ENCODE measurements at regions not wholly inside any gene's neighbourhood (a gene's known extent, or its start where the extent isn't known, plus 50 kb on each side); places are given as distances from the start of the nearest gene placed in this dataset.

DNA sequence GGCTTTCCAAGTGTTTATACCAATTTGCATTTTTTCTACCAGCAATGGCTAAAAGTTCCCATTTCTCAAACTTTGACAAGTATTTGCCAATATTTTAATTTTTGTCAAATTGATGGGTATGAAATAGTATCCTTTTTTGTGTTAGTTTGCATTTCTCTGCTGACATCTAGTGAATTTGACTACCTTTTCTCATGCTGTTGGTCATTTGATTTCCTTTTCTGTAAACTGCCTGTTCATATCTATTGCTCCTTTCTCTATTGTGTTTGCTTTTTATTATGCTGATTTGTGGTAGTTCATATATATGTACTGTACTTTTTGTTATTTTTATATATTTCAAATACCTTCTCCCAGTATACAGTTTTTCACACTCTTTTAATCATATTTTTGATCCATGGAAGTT is 149.4 kb downstream of the PMAIP1 start:
- H3K4me3 ChIP-seq (replicated peaks; ENCODE audit: low read depth, low read length), result no peak overlapping the region
- no peaks in the 10 kb centered on the region for H3K27me3 ChIP-seq (replicated peaks; ENCODE audit: control insufficient read depth, insufficient read depth, low read length)
- no peak for DNase-seq (ENCODE audit: extremely low read depth, insufficient read length)
- TF ChIP-seq, protein P1, sequence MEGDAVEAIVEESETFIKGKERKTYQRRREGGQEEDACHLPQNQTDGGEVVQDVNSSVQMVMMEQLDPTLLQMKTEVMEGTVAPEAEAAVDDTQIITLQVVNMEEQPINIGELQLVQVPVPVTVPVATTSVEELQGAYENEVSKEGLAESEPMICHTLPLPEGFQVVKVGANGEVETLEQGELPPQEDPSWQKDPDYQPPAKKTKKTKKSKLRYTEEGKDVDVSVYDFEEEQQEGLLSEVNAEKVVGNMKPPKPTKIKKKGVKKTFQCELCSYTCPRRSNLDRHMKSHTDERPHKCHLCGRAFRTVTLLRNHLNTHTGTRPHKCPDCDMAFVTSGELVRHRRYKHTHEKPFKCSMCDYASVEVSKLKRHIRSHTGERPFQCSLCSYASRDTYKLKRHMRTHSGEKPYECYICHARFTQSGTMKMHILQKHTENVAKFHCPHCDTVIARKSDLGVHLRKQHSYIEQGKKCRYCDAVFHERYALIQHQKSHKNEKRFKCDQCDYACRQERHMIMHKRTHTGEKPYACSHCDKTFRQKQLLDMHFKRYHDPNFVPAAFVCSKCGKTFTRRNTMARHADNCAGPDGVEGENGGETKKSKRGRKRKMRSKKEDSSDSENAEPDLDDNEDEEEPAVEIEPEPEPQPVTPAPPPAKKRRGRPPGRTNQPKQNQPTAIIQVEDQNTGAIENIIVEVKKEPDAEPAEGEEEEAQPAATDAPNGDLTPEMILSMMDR (IDR thresholded peaks at IDR 0.05; ENCODE audit: insufficient read depth, low read length, poor library complexity, severe bottlenecking), result no peak
- no peaks in the 10 kb centered on the region for H3K36me3 ChIP-seq (ENCODE audit: control insufficient read depth, insufficient read depth, low read length)

DNA sequence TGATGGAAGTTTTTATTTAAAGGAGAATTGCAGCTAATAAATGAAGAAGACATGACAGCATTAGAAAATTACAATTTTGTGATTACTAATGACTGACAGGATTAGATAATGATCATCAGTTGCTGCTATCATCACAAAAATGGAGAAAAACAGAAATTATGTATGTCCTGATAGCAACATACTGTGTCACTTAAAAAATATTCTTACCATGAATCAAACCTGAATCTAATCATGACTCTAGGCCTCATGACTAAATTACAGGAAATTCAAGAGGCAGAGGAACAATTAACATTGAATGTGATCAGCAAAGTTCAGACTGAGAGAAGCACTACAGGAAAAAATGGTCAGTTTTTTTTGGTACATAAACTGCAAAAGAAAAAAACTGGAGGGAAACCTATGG is 147.8 kb downstream of the PMAIP1 start:
- no peaks in the 10 kb centered on the region for H3K27me3 ChIP-seq (replicated peaks; ENCODE audit: control insufficient read depth, insufficient read depth, low read length)
- DNase-seq (ENCODE audit: extremely low read depth, insufficient read length), result no peak
- H3K36me3 ChIP-seq (ENCODE audit: control insufficient read depth, insufficient read depth, low read length), result no peaks in the 10 kb centered on the region
- TF ChIP-seq, protein P1 (IDR thresholded peaks at IDR 0.05; ENCODE audit: insufficient read depth, low read length, poor library complexity, severe bottlenecking), result no peak
- no peak overlapping the region for H3K4me3 ChIP-seq (replicated peaks; ENCODE audit: low read depth, low read length)

DNA sequence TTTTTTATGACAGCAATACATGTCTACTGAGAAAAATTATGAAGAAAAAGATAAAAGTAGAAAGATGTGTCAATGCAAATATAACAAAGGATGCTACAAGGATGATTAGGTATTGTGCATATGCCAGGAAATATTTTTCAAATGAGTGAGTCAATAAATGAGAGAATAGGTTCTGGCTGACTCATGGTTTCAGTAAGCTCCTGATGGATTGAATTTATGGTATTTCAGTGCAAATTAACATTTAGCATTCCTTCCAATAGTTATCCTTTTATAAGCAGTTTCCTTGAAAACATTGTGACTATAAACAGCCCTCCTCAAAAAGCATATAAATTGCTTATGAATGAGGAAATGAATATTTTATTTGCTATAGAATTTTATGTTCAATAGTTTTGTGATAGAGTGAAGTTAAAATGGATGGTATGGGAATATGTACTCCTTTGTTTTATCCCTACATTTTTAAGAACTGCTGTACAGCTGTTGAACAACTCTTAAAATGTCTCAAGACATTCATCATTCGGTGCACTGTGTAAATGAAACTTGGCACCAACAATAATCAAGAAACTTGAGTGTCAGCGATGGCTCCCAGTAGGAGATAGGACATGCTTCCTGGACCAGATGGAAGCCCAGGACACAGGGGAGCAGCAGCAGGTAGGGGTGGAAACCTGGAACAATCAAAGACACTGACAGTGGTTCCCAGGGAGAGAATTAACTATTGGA is 144.7 kb downstream of the PMAIP1 start:
- no peaks in the 10 kb centered on the region for H3K27me3 ChIP-seq (replicated peaks; ENCODE audit: control insufficient read depth, insufficient read depth, low read length)
- DNase-seq (ENCODE audit: extremely low read depth, insufficient read length), result no peak
- TF ChIP-seq, protein P1 (IDR thresholded peaks at IDR 0.05; ENCODE audit: insufficient read depth, low read length, poor library complexity, severe bottlenecking), result no peak
- no peaks in the 10 kb centered on the region for H3K36me3 ChIP-seq (ENCODE audit: control insufficient read depth, insufficient read depth, low read length)
- no peak overlapping the region for H3K4me3 ChIP-seq (replicated peaks; ENCODE audit: low read depth, low read length)

GRCh38 chr18:60040971-60041370 is 141.2 kb downstream of the PMAIP1 start:
- no peak for DNase-seq (ENCODE audit: extremely low read depth, insufficient read length)
- Histone ChIP-seq H3K27me3 (replicated peaks; ENCODE audit: control insufficient read depth, insufficient read depth, low read length) (no peaks in the 10 kb centered on the region), H3K36me3 (ENCODE audit: control insufficient read depth, insufficient read depth, low read length) (no peaks in the 10 kb centered on the region), H3K4me3 (replicated peaks; ENCODE audit: low read depth, low read length) (no peak overlapping the region)
- TF ChIP-seq, protein P1 (IDR thresholded peaks at IDR 0.05; ENCODE audit: insufficient read depth, low read length, poor library complexity, severe bottlenecking), result no peak

DNA sequence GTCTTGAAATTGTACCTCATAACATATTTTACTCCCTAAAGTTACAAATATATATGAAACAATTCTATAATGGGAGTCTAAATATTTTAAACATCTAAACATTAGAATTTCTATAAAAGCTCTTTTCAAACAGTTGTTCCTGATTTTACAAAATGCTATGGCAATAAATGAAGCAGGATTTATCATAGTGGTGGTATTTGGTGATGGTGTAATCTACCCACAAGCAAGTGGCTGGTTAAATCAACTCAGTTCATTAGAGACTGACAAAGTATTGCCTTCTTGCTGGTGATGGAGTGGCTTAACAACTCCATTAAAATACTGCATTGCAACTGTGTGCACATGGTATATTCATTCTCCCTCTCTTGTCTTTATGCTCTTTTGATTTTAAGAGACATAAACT is 138.9 kb downstream of the PMAIP1 start:
- Histone ChIP-seq H3K27me3 (replicated peaks; ENCODE audit: control insufficient read depth, insufficient read depth, low read length) (no peaks in the 10 kb centered on the region), H3K36me3 (ENCODE audit: control insufficient read depth, insufficient read depth, low read length) (no peaks in the 10 kb centered on the region), H3K4me3 (replicated peaks; ENCODE audit: low read depth, low read length) (no peak overlapping the region)
- TF ChIP-seq, protein P1 (IDR thresholded peaks at IDR 0.05; ENCODE audit: insufficient read depth, low read length, poor library complexity, severe bottlenecking), result no peak
- no peak for DNase-seq (ENCODE audit: extremely low read depth, insufficient read length)

DNA sequence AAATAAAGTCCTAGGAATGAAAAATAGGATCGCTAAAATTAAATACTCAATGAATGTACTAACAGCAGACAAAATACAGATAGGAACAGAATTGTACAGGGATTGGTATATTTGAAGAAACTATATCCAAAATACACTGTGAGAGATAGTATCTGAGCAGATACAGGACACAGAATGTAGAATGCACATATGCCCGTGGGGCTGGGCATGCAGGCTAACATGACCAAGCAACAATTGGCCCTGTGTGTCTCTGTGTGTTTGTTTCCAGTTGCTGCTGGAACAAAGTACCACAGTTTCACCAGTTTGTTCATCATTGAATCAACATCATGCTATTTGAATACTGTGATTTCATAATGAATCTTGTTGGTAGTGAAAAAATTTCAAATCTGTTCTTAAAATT is 127.6 kb downstream of the PMAIP1 start:
- TF ChIP-seq, protein P1 (IDR thresholded peaks at IDR 0.05; ENCODE audit: insufficient read depth, low read length, poor library complexity, severe bottlenecking), result no peak
- Histone ChIP-seq H3K36me3 (ENCODE audit: control insufficient read depth, insufficient read depth, low read length) (no peaks in the 10 kb centered on the region), H3K27me3 (replicated peaks; ENCODE audit: control insufficient read depth, insufficient read depth, low read length) (no peaks in the 10 kb centered on the region), H3K4me3 (replicated peaks; ENCODE audit: low read depth, low read length) (no peak overlapping the region)
- no peak for DNase-seq (ENCODE audit: extremely low read depth, insufficient read length)

Measured in GM06990 (cell line).